ENCODE measurements at regions not wholly inside any gene's neighbourhood (a gene's known extent, or its start where the extent isn't known, plus 50 kb on each side); places are given as distances from the start of the nearest gene placed in this dataset.
A peak's percentile ranks its signal among the peaks of the same experiment; 100 is the strongest.

DNA sequence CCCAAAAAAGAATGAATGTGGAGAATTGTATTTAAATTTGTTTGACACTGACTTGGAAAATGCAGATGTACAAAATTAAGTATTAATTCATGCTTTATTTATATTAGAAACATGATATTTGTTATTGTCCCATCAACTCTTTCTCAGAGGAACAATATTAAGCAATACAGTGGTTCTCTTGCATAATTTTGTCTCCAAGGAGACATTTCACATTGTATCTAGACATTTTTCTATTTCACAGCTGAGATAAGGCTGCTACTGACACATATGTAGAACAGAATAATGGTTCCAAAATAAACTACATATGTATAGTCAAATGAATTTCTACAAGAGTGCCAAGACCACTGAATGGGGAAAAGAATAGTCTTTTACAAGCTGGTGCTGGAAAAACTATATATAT lies 427.9 kb upstream of the SPANXN1 start:
- H3K36me3 Mint-ChIP-seq (ENCODE audit: low read depth), result no peaks in the 10 kb centered on the region
- H3K9me3 Mint-ChIP-seq, result peaks cover 26% of the 10 kb centered on the region
- H3K4me1 Mint-ChIP-seq, result no peaks in the 10 kb centered on the region
- no peak overlapping the region for H3K27ac Mint-ChIP-seq
- TF ChIP-seq, protein P1, sequence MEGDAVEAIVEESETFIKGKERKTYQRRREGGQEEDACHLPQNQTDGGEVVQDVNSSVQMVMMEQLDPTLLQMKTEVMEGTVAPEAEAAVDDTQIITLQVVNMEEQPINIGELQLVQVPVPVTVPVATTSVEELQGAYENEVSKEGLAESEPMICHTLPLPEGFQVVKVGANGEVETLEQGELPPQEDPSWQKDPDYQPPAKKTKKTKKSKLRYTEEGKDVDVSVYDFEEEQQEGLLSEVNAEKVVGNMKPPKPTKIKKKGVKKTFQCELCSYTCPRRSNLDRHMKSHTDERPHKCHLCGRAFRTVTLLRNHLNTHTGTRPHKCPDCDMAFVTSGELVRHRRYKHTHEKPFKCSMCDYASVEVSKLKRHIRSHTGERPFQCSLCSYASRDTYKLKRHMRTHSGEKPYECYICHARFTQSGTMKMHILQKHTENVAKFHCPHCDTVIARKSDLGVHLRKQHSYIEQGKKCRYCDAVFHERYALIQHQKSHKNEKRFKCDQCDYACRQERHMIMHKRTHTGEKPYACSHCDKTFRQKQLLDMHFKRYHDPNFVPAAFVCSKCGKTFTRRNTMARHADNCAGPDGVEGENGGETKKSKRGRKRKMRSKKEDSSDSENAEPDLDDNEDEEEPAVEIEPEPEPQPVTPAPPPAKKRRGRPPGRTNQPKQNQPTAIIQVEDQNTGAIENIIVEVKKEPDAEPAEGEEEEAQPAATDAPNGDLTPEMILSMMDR (IDR thresholded peaks at IDR 0.05), result no peak
- no peaks in the 10 kb centered on the region for H3K27me3 Mint-ChIP-seq (ENCODE audit: low read depth, poor library complexity)
- no peak overlapping the region for H3K4me3 Mint-ChIP-seq
- no peak for DNase-seq

DNA sequence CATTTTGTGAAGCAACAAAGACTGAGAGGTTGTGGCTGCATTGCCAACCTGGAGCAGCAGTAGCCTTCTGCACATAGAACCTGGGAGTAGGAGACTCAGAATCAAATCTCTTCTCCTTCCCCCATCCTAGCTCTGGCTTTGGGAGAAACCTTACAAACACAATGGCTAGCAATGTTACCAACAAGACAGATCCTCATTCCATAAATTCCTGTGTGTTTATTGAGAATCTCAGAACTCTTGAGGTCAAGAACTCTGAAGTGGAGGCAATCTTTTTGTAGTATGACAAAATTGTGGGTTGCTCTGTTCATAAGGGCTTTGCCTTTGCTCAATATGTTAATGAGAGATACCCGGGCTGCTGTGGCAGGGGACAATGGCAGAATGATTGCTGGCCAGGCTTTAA lies 406.7 kb upstream of the SPANXN1 start:
- no peak overlapping the region for H3K27ac Mint-ChIP-seq
- H3K36me3 Mint-ChIP-seq (ENCODE audit: low read depth), result no peaks in the 10 kb centered on the region
- DNase-seq, result no peak
- H3K9me3 Mint-ChIP-seq, result peaks cover 30% of the 10 kb centered on the region
- TF ChIP-seq, protein P1 (IDR thresholded peaks at IDR 0.05), result no peak
- H3K27me3 Mint-ChIP-seq (ENCODE audit: low read depth, poor library complexity), result peaks cover 3% of the 10 kb centered on the region
- H3K4me3 Mint-ChIP-seq, result no peak overlapping the region
- no peaks in the 10 kb centered on the region for H3K4me1 Mint-ChIP-seq

- no peak overlapping the region for H3K4me3 Mint-ChIP-seq
- peaks cover 54% of the 10 kb centered on the region for H3K9me3 Mint-ChIP-seq
- no peak for DNase-seq
- TF ChIP-seq, protein P1 (IDR thresholded peaks at IDR 0.05), result no peak
- no peaks in the 10 kb centered on the region for H3K36me3 Mint-ChIP-seq (ENCODE audit: low read depth)
- peaks cover 4% of the 10 kb centered on the region for H3K27me3 Mint-ChIP-seq (ENCODE audit: low read depth, poor library complexity)
- no peak overlapping the region for H3K27ac Mint-ChIP-seq
- no peaks in the 10 kb centered on the region for H3K4me1 Mint-ChIP-seq
Observed at GRCh38 chrX:144849141-144849540, 398.2 kb upstream of the SPANXN1 start.

DNA sequence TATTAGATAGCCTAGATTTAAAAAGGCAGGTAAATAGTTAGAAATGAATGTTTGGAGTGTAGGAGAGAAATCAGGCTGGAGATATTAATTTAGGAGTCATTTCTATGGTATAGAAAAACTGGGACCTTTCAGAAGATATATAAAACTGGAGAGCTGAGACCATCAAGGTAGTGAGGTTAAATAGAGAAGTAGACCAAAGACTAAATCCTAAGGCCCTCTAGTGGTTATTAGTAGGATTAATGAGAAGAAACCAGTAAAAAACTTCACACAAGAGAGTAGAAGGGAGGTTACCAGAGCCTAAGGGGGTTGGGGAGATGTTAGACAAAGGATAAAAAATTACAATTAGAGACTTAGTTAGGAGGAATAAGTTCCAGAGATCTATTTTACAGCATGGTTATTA lies 351.0 kb upstream of the SPANXN1 start:
- no peaks in the 10 kb centered on the region for H3K4me1 Mint-ChIP-seq
- H3K4me3 Mint-ChIP-seq, result no peak overlapping the region
- H3K9me3 Mint-ChIP-seq, result peaks cover 17% of the 10 kb centered on the region
- no peaks in the 10 kb centered on the region for H3K36me3 Mint-ChIP-seq (ENCODE audit: low read depth)
- no peak for DNase-seq
- TF ChIP-seq, protein P1 (IDR thresholded peaks at IDR 0.05), result peak; percentile 48
- H3K27me3 Mint-ChIP-seq (ENCODE audit: low read depth, poor library complexity), result no peaks in the 10 kb centered on the region
- H3K27ac Mint-ChIP-seq, result no peak overlapping the region

- TF ChIP-seq, protein P1 (IDR thresholded peaks at IDR 0.05), result no peak
- no peak overlapping the region for H3K27ac Mint-ChIP-seq
- no peak for DNase-seq
- no peaks in the 10 kb centered on the region for H3K4me1 Mint-ChIP-seq
- no peaks in the 10 kb centered on the region for H3K36me3 Mint-ChIP-seq (ENCODE audit: low read depth)
- no peak overlapping the region for H3K4me3 Mint-ChIP-seq
- peaks cover 16% of the 10 kb centered on the region for H3K9me3 Mint-ChIP-seq
- no peaks in the 10 kb centered on the region for H3K27me3 Mint-ChIP-seq (ENCODE audit: low read depth, poor library complexity)
Observed at GRCh38 chrX:144901521-144901920, 345.8 kb upstream of the SPANXN1 start.

DNA sequence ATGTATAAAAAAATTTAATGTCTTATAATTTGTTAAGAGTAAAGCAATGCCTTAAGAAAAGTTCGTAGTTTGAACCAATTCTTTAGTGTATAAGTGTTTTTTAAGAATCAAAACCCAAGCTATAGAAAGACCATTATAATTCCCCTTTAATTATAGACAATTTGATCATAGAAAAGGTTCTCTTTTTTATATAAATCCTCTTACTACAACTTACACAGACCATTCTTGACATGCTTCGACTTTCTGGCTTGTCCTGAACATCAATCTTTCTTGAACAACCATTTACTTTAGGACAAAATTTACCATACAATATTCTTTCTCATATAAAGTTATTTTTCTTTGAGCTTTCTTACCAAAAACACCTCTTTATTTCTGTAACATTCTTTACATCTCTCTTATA lies 330.5 kb upstream of the SPANXN1 start:
- Mint-ChIP-seq H3K4me1 (no peaks in the 10 kb centered on the region), H3K27me3 (ENCODE audit: low read depth, poor library complexity) (no peaks in the 10 kb centered on the region), H3K27ac (no peak overlapping the region), H3K9me3 (peaks cover 61% of the 10 kb centered on the region), H3K4me3 (no peak overlapping the region), H3K36me3 (ENCODE audit: low read depth) (no peaks in the 10 kb centered on the region)
- no peak for DNase-seq
- TF ChIP-seq, protein P1 (IDR thresholded peaks at IDR 0.05), result no peak
